Fibroblast of skin of left biceps (primary cell): ENCODE measurements at regions not wholly inside any gene's neighbourhood (a gene's known extent, or its start where the extent isn't known, plus 50 kb on each side); places are given as distances from the start of the nearest gene placed in this dataset.
"Not testable (repeated sequence)": the region's sequence is repeated elsewhere in the genome, so short reads cannot be mapped to it uniquely, and the experiment has no call there.

Experiments used
- DNase-seq, 2 experiments: peaks; one replicate each; pipeline ENCODE4 v3.0.0-alpha.2; 2013; ENCODE audit warnings: low read depth in 2 of 2

GRCh38 chr12:46627686-46628085 lies 198.1 kb downstream of the SLC38A4 start:
- DNase-seq, result no peak

- not testable (repeated sequence) for DNase-seq
These were observed 206.3 kb downstream of the SLC38A4 start for GRCh38 chr12:46619474-46619873.

- DNase-seq, result not testable (repeated sequence)
These were observed 208.1 kb downstream of the SLC38A4 start for GRCh38 chr12:46617737-46618136.

GRCh38 chr12:46617167-46617566 lies 208.6 kb downstream of the SLC38A4 start:
- no peak for DNase-seq

GRCh38 chr12:46610754-46611153 lies 215.0 kb downstream of the SLC38A4 start:
- no peak for DNase-seq

- no peak for DNase-seq
These were observed 216.1 kb downstream of the SLC38A4 start for GRCh38 chr12:46609674-46610073.

GRCh38 chr12:46609273-46609623 lies 216.5 kb downstream of the SLC38A4 start:
- DNase-seq, result no peak

- DNase-seq, result peak; percentile 82 to 83
These were observed 217.1 kb downstream of the SLC38A4 start for GRCh38 chr12:46608431-46609272.

GRCh38 chr12:46604684-46605083 lies 221.1 kb downstream of the SLC38A4 start:
- no peak for DNase-seq

GRCh38 chr12:46603776-46604456 lies 221.9 kb downstream of the SLC38A4 start:
- no peak for DNase-seq

GRCh38 chr12:46602474-46602873 lies 223.3 kb downstream of the SLC38A4 start:
- no peak for DNase-seq

GRCh38 chr12:46590991-46591703 lies 218.6 kb upstream of the SLC38A2 start:
- no peak for DNase-seq

- DNase-seq, result peak; percentile 44 to 49
These were observed 213.5 kb upstream of the SLC38A2 start for GRCh38 chr12:46585854-46586621.

GRCh38 chr12:46584098-46584497 lies 211.5 kb upstream of the SLC38A2 start:
- DNase-seq, result not testable (repeated sequence)

GRCh38 chr12:46581990-46582389 lies 209.4 kb upstream of the SLC38A2 start:
- not testable (repeated sequence) for DNase-seq

- DNase-seq, result no peak
These were observed 207.9 kb upstream of the SLC38A2 start for GRCh38 chr12:46580445-46580844.

GRCh38 chr12:46579474-46579873 lies 206.9 kb upstream of the SLC38A2 start:
- no peak for DNase-seq

GRCh38 chr12:46578190-46578982 lies 205.8 kb upstream of the SLC38A2 start:
- no peak for DNase-seq

GRCh38 chr12:46577063-46577776 lies 204.6 kb upstream of the SLC38A2 start:
- DNase-seq, result no peak

GRCh38 chr12:46574847-46575246 lies 202.3 kb upstream of the SLC38A2 start:
- DNase-seq, result no peak
